Transverse colon (tissue), 4 donors: ENCODE measurements at regions not wholly inside any gene's neighbourhood (a gene's known extent, or its start where the extent isn't known, plus 50 kb on each side); places are given as distances from the start of the nearest gene placed in this dataset.

Experiments used
- DNase-seq: peaks from one replicate; pipeline ENCODE4 v3.0.0-alpha.2; 2019
- H3K27ac ChIP-seq, 4 donors: fragments of 200-600 bp; sonication (generic); 2 replicates each; pipeline ENCODE4 v1.5.1; 2016 to 2018; ENCODE audit warnings: inconsistent platforms in 4 of 4
- H3K27me3 ChIP-seq: fragments of 200-600 bp; sonication (generic); 2 replicates; pipeline ENCODE4 v1.5.1; 2017; ENCODE audit warnings: inconsistent platforms
- H3K36me3 ChIP-seq, 4 donors: fragments of 200-600 bp; sonication (generic); 2 replicates each; pipeline ENCODE4 v1.5.1; 2017 to 2019; ENCODE audit warnings: inconsistent platforms in 4 of 4
- H3K4me1 ChIP-seq, 4 donors: fragments of 200-600 bp; sonication (generic); 2 replicates each; pipeline ENCODE4 v1.5.1; 2017 to 2020; ENCODE audit warnings: inconsistent platforms in 4 of 4
- H3K4me3 ChIP-seq, 4 donors: fragments of 200-600 bp; sonication (generic); 1 replicate in 1 of 4; 2 replicates in 3 of 4; pipeline versions ENCODE4 v1.5.1 to v1.6.1; 2017 to 2019; ENCODE audit warnings: inconsistent platforms in 4 of 4
- H3K9me3 ChIP-seq, 2 donors: fragments of 200-600 bp; sonication (generic); 2 replicates each; pipeline ENCODE4 v1.5.1; 2017 to 2019; ENCODE audit warnings: inconsistent platforms in 2 of 2
- CTCF ChIP-seq, 5 experiments: fragments of 200-600 bp in 3 of 5; fragments of 450-650 bp in 2 of 5; sonication (generic) in 3 of 5; IDR thresholded peaks; 1 replicate in 2 of 5; 2 replicates in 3 of 5; pipeline ENCODE4 v1.5.1; 2016 to 2017; ENCODE audit warnings: antibody characterized with exemption in 5 of 5, inconsistent platforms in 3 of 5, mild to moderate bottlenecking in 2 of 5, moderate library complexity in 1 of 5
- EP300 ChIP-seq: sonication (generic); formaldehyde crosslinking; IDR thresholded peaks from one replicate; pipeline ENCODE4 v1.6.1; 2017; ENCODE audit warnings: antibody characterized with exemption, low read depth
- POLR2A ChIP-seq: fragments of 450-650 bp; IDR thresholded peaks from one replicate; pipeline ENCODE4 v1.6.1; 2016; ENCODE audit warnings: antibody characterized with exemption, mild to moderate bottlenecking, moderate library complexity
- POLR2AphosphoS5 ChIP-seq, 3 donors: sonication (generic); formaldehyde crosslinking; IDR thresholded peaks; one replicate each; pipeline ENCODE4 v1.6.1; 2016; ENCODE audit warnings: antibody characterized with exemption in 3 of 3
- WGBS, 2 donors: methylation state at CpG; one replicate each; pipeline ENCODE4 v1.1.5; 2018; ENCODE audit warnings: low coverage in 1 of 2; 5-methylcytosine and 5-hydroxymethylcytosine counted together
- in situ Hi-C, 4 donors: fragments of 200-750 bp; cut with MboI; loops; one replicate each; pipeline versions ENCODE4 v1.15.0 to v1.15.1; 2017; ENCODE audit warnings: low sequenced_read_pairs in 3 of 4, low pct_ligation_motif_present in 1 of 4, low pct_unique_long_range_greater_than_20kb in 1 of 4
- intact Hi-C: fragments of 100-400 bp; cut with DNase I; formaldehyde crosslinking; loops from one replicate; pipeline ENCODE4 v1.15.1; 2023; ENCODE audit warnings: low total_unique reads

GRCh38 chr7:110372685-110373084 is 718.2 kb upstream of the LRRN3 start:
- Histone ChIP-seq H3K9me3 (no peaks in the 10 kb centered on the region), H3K4me3 (no peak overlapping the region), H3K36me3 (no peaks in the 10 kb centered on the region), H3K27me3 (no peaks in the 10 kb centered on the region), H3K4me1 (no peaks in the 10 kb centered on the region), H3K27ac (no peak overlapping the region)
- WGBS, 2 donors = 75 to 81% methylated on average over 2 of the region's 2 CpGs
- in situ Hi-C loops = no loop called here
- intact Hi-C loops = no loop called here
- TF ChIP-seq EP300 = no peak
- no peak for TF ChIP-seq POLR2AphosphoS5 (IDR thresholded peaks at IDR 0.05)
- no peak for TF ChIP-seq POLR2A
- no peak for TF ChIP-seq CTCF (IDR thresholded peaks at IDR 0.05)
- no peak for DNase-seq

- WGBS, 2 donors = 84 to 90% methylated on average over 1 of the region's 1 CpG
- no peak for TF ChIP-seq POLR2AphosphoS5 (IDR thresholded peaks at IDR 0.05)
- no peak for TF ChIP-seq EP300
- TF ChIP-seq POLR2A = no peak
- TF ChIP-seq CTCF (IDR thresholded peaks at IDR 0.05) = no peak
- no peaks in the 10 kb centered on the region for H3K9me3 ChIP-seq
- no peak overlapping the region for H3K4me3 ChIP-seq
- in situ Hi-C loops = no loop called here
- H3K27ac ChIP-seq = no peak overlapping the region
- H3K4me1 ChIP-seq = no peaks in the 10 kb centered on the region
- no peaks in the 10 kb centered on the region for H3K36me3 ChIP-seq
- DNase-seq = no peak
- intact Hi-C loops = no loop called here
- no peaks in the 10 kb centered on the region for H3K27me3 ChIP-seq
Observed at GRCh38 chr7:110373416-110373815, 717.5 kb upstream of the LRRN3 start.

- no peaks in the 10 kb centered on the region for H3K9me3 ChIP-seq
- H3K27ac ChIP-seq = no peak overlapping the region
- no peak for DNase-seq
- in situ Hi-C loops = no loop called here
- H3K4me3 ChIP-seq = no peak overlapping the region
- no peaks in the 10 kb centered on the region for H3K27me3 ChIP-seq
- no peak for TF ChIP-seq POLR2A
- no peak for TF ChIP-seq CTCF (IDR thresholded peaks at IDR 0.05)
- no peak for TF ChIP-seq POLR2AphosphoS5 (IDR thresholded peaks at IDR 0.05)
- intact Hi-C loops = no loop called here
- WGBS, 2 donors = 45 to 76% methylated on average over 2 of the region's 2 CpGs
- H3K4me1 ChIP-seq = no peaks in the 10 kb centered on the region
- H3K36me3 ChIP-seq = no peaks in the 10 kb centered on the region
Observed at GRCh38 chr7:110373859-110374258, 717.1 kb upstream of the LRRN3 start.

GRCh38 chr7:110375068-110375467 is 715.9 kb upstream of the LRRN3 start:
- no peak for DNase-seq
- no peak overlapping the region for H3K4me3 ChIP-seq
- no peaks in the 10 kb centered on the region for H3K27me3 ChIP-seq
- no peaks in the 10 kb centered on the region for H3K9me3 ChIP-seq
- intact Hi-C loops (no loop called here), in situ Hi-C loops (no loop called here)
- H3K4me1 ChIP-seq = no peaks in the 10 kb centered on the region
- no peak for TF ChIP-seq POLR2AphosphoS5 (IDR thresholded peaks at IDR 0.05)
- no peak for TF ChIP-seq POLR2A
- TF ChIP-seq EP300 = no peak
- TF ChIP-seq CTCF (IDR thresholded peaks at IDR 0.05) = no peak
- H3K27ac ChIP-seq = no peak overlapping the region
- H3K36me3 ChIP-seq = no peaks in the 10 kb centered on the region
- WGBS, 2 donors = 78 to 84% methylated on average over 1 of the region's 1 CpG
